Body of pancreas (tissue), 4 donors: ENCODE measurements at regions not wholly inside any gene's neighbourhood (a gene's known extent, or its start where the extent isn't known, plus 50 kb on each side); places are given as distances from the start of the nearest gene placed in this dataset.

Source experiments
- ATAC-seq: fragments of 150-250 bp; one replicate; pipeline ENCODE4 v1.9.1; 2016
- DNase-seq, 4 donors: peaks; one replicate each; pipeline ENCODE4 v3.0.0-alpha.2; 2019
- H3K27ac ChIP-seq, 4 donors: fragments of 200-600 bp; sonication (generic); 1 replicate in 3 of 4; 2 replicates in 1 of 4; pipeline versions ENCODE4 v1.5.1 to v1.6.1; 2016 to 2019; ENCODE audit warnings: mild to moderate bottlenecking in 1 of 4, mixed read lengths in 1 of 4, moderate library complexity in 1 of 4
- H3K27me3 ChIP-seq, 2 donors: fragments of 200-600 bp; sonication (generic); one replicate each; pipeline ENCODE4 v1.6.0; 2016; ENCODE audit warnings: mild to moderate bottlenecking in 1 of 2
- H3K36me3 ChIP-seq, 2 donors: fragments of 200-600 bp; sonication (generic); replicated peaks in 1 of 2; 2 replicates each; pipeline ENCODE4 v1.5.1; 2016; ENCODE audit warnings: low read depth in 2 of 2; ENCODE audit not compliant: insufficient read depth in 1 of 2
- H3K4me1 ChIP-seq: fragments of 200-600 bp; sonication (generic); one replicate; pipeline ENCODE4 v1.6.0; 2016
- H3K4me3 ChIP-seq, 2 donors: fragments of 200-600 bp; sonication (generic); 1 replicate in 1 of 2; 2 replicates in 1 of 2; pipeline ENCODE4 v1.5.1; 2016 to 2019
- H3K9me3 ChIP-seq, 3 donors: fragments of 200-600 bp; sonication (generic); 1 replicate in 2 of 3; 2 replicates in 1 of 3; pipeline ENCODE4 v1.5.1; 2016
- CTCF ChIP-seq, 7 experiments: fragments of 450-650 bp in 4 of 7; fragments of 200-600 bp in 3 of 7; sonication (generic) in 3 of 7; IDR thresholded peaks; one replicate each; pipeline ENCODE4 v1.5.1; 2016 to 2019; ENCODE audit warnings: antibody characterized with exemption in 7 of 7
- POLR2A ChIP-seq, 3 donors: fragments of 450-650 bp; IDR thresholded peaks; one replicate each; pipeline ENCODE4 v1.6.1; 2016; ENCODE audit warnings: antibody characterized with exemption in 3 of 3, mild to moderate bottlenecking in 2 of 3
- WGBS, 2 donors: methylation state at CpG; one replicate each; pipeline ENCODE4 v1.1.5; 2017; 5-methylcytosine and 5-hydroxymethylcytosine counted together
- intact Hi-C: fragments of 100-400 bp; cut with DNase I; formaldehyde crosslinking; loops from one replicate; pipeline ENCODE4 v1.15.1; 2023

GRCh38 chr7:35747611-35748010, 52.7 kb upstream of the HERPUD2 start:
- no peaks in the 10 kb centered on the region for H3K9me3 ChIP-seq
- no peaks in the 10 kb centered on the region for H3K27me3 ChIP-seq
- no peak overlapping the region for H3K4me3 ChIP-seq
- no peak for TF ChIP-seq CTCF (IDR thresholded peaks at IDR 0.05)
- TF ChIP-seq POLR2A (IDR thresholded peaks at IDR 0.05) = no peak
- 76 to 79% methylated on average over 4 of the region's 4 CpGs for whole genome bisulfite sequencing, 2 donors
- H3K4me1 ChIP-seq = no peaks in the 10 kb centered on the region
- intact Hi-C loops = no loop called here
- DNase-seq (no peak), ATAC-seq (no peak)
- no peaks in the 10 kb centered on the region for H3K36me3 ChIP-seq
- no peak overlapping the region for H3K27ac ChIP-seq

GRCh38 chr7:35748371-35748770, 52.5 kb upstream of the SEPTIN7 start:
- DNase-seq (no peak), ATAC-seq (no peak)
- Histone ChIP-seq H3K36me3 (no peaks in the 10 kb centered on the region), H3K4me1 (no peaks in the 10 kb centered on the region), H3K27ac (no peak overlapping the region), H3K9me3 (no peaks in the 10 kb centered on the region), H3K4me3 (no peak overlapping the region), H3K27me3 (no peaks in the 10 kb centered on the region)
- WGBS, 2 donors = 89 to 96% methylated on average over 1 of the region's 1 CpG
- TF ChIP-seq CTCF (IDR thresholded peaks at IDR 0.05) = no peak
- TF ChIP-seq POLR2A (IDR thresholded peaks at IDR 0.05) = no peak
- intact Hi-C loops = no loop called here

GRCh38 chr7:35749556-35749955, 51.3 kb upstream of the SEPTIN7 start:
- DNase-seq (peak in 2 of 4 donors; percentile 18 to 31), ATAC-seq (peak; percentile 35)

More at GRCh38 chr7:35749556-35749955, 51.3 kb upstream of the SEPTIN7 start:
- Histone ChIP-seq H3K36me3 (no peaks in the 10 kb centered on the region), H3K9me3 (no peaks in the 10 kb centered on the region), H3K4me3 (no peak overlapping the region), H3K27ac (no peak overlapping the region), H3K27me3 (no peaks in the 10 kb centered on the region), H3K4me1 (no peaks in the 10 kb centered on the region)
- intact Hi-C loops = no loop called here
- TF ChIP-seq CTCF (IDR thresholded peaks at IDR 0.05) (no peak), POLR2A (IDR thresholded peaks at IDR 0.05) (no peak)
- WGBS, 2 donors = 60 to 71% methylated on average over 2 of the region's 2 CpGs
